Mesenchymal stem cell (in vitro differentiated cells and primary cell): ENCODE measurements at regions not wholly inside any gene's neighbourhood (a gene's known extent, or its start where the extent isn't known, plus 50 kb on each side); places are given as distances from the start of the nearest gene placed in this dataset.

Source experiments
- DNase-seq: peaks from one replicate; pipeline ENCODE4 v3.0.0-alpha.2; 2013
- H2AFZ ChIP-seq: one replicate; pipeline ENCODE4 v1.6.1; 2013; ENCODE audit warnings: low read depth, mild to moderate bottlenecking, control low read depth, inconsistent platforms, low read length, moderate library complexity
- H2AK5ac ChIP-seq: 2 replicates; pipeline ENCODE4 v1.6.1; 2013; ENCODE audit warnings: low read length, moderate library complexity, mild to moderate bottlenecking, inconsistent platforms; ENCODE audit not compliant: severe bottlenecking
- H2BK120ac ChIP-seq: one replicate; pipeline ENCODE4 v1.6.1; 2013; ENCODE audit warnings: low read depth, mild to moderate bottlenecking, inconsistent platforms, low read length, moderate library complexity
- H2BK12ac ChIP-seq, 2 experiments: one replicate each; pipeline ENCODE4 v1.6.1; 2013; ENCODE audit warnings: inconsistent platforms in 2 of 2, low read length in 2 of 2, mild to moderate bottlenecking in 2 of 2, moderate library complexity in 2 of 2, control low read depth in 1 of 2
- H2BK15ac ChIP-seq: one replicate; pipeline ENCODE4 v1.6.1; 2013; ENCODE audit warnings: mild to moderate bottlenecking, low read depth, inconsistent platforms; ENCODE audit not compliant: poor library complexity, severe bottlenecking
- H2BK5ac ChIP-seq: 2 replicates; pipeline ENCODE4 v1.6.1; 2013; ENCODE audit warnings: low read depth, mild to moderate bottlenecking, low read length, control low read depth, inconsistent platforms; ENCODE audit not compliant: poor library complexity, severe bottlenecking
- H3K14ac ChIP-seq, 2 experiments: one replicate each; pipeline ENCODE4 v1.6.1; 2013; ENCODE audit warnings: inconsistent platforms in 2 of 2, low read length in 2 of 2, control low read depth in 1 of 2, mild to moderate bottlenecking in 1 of 2, moderate library complexity in 1 of 2
- H3K18ac ChIP-seq, 2 experiments: one replicate each; pipeline ENCODE4 v1.6.1; 2013; ENCODE audit warnings: inconsistent platforms in 2 of 2, low read length in 2 of 2, control low read depth in 1 of 2, low read depth in 1 of 2, mild to moderate bottlenecking in 1 of 2
- H3K23ac ChIP-seq, 2 experiments: one replicate each; pipeline ENCODE4 v1.6.1; 2013; ENCODE audit warnings: inconsistent platforms in 2 of 2, low read length in 2 of 2, mild to moderate bottlenecking in 2 of 2, moderate library complexity in 2 of 2, control low read depth in 1 of 2
- H3K27ac ChIP-seq: 2 replicates; pipeline ENCODE4 v1.5.1; 2013; ENCODE audit warnings: mild to moderate bottlenecking, moderate library complexity, low read length, control low read depth, inconsistent platforms; ENCODE audit not compliant: poor library complexity, severe bottlenecking
- H3K27me3 ChIP-seq, 2 experiments: 2 replicates each; pipeline versions ENCODE4 v1.6.1 to v1.7.0; 2013; ENCODE audit warnings: low read length in 2 of 2, mild to moderate bottlenecking in 2 of 2, moderate library complexity in 2 of 2, control low read depth in 1 of 2, inconsistent platforms in 1 of 2; ENCODE audit not compliant: control insufficient read depth in 1 of 2, insufficient read depth in 1 of 2
- H3K36me3 ChIP-seq, 2 experiments: 2 replicates each; pipeline versions ENCODE4 v1.6.1 to v1.7.0; 2013; ENCODE audit warnings: low read length in 2 of 2, control low read depth in 1 of 2, inconsistent platforms in 1 of 2, low read depth in 1 of 2, mild to moderate bottlenecking in 1 of 2; ENCODE audit not compliant: insufficient read depth in 2 of 2, control insufficient read depth in 1 of 2
- H3K4ac ChIP-seq, 2 experiments: one replicate each; pipeline ENCODE4 v1.6.1; 2013; ENCODE audit warnings: inconsistent platforms in 2 of 2, low read length in 2 of 2, mild to moderate bottlenecking in 2 of 2, moderate library complexity in 2 of 2, control low read depth in 1 of 2, low read depth in 1 of 2
- H3K4me1 ChIP-seq: 2 replicates; pipeline ENCODE4 v1.6.1; 2013; ENCODE audit warnings: low read depth, low read length, control low read depth; ENCODE audit not compliant: control insufficient read depth, insufficient read depth
- H3K4me2 ChIP-seq: 2 replicates; pipeline ENCODE4 v1.6.1; 2013; ENCODE audit warnings: low read length, mild to moderate bottlenecking, inconsistent platforms; ENCODE audit not compliant: poor library complexity, severe bottlenecking
- H3K4me3 ChIP-seq, 2 experiments: 2 replicates each; pipeline versions ENCODE4 v1.5.1 to v1.7.0; 2013; ENCODE audit warnings: low read length in 2 of 2, mild to moderate bottlenecking in 2 of 2, control low read depth in 1 of 2, low read depth in 1 of 2; ENCODE audit not compliant: insufficient read depth in 1 of 2
- H3K79me1 ChIP-seq: replicated peaks from 2 replicates; pipeline ENCODE4 v1.6.1; 2013; ENCODE audit warnings: mild to moderate bottlenecking, control low read depth, low read length, inconsistent platforms; ENCODE audit not compliant: poor library complexity, severe bottlenecking
- H3K9ac ChIP-seq: 2 replicates; pipeline ENCODE4 v1.7.0; 2013; ENCODE audit warnings: mild to moderate bottlenecking, low read length, moderate library complexity
- H3K9me3 ChIP-seq: 2 replicates; pipeline ENCODE4 v1.7.0; 2013; ENCODE audit warnings: mild to moderate bottlenecking, low read length; ENCODE audit not compliant: control insufficient read depth
- H4K8ac ChIP-seq: one replicate; pipeline ENCODE4 v1.6.1; 2013; ENCODE audit warnings: inconsistent platforms, mild to moderate bottlenecking, low read length, moderate library complexity
- H4K91ac ChIP-seq: one replicate; pipeline ENCODE4 v1.6.1; 2013; ENCODE audit warnings: mild to moderate bottlenecking, low read length, inconsistent platforms
- WGBS: methylation state at CpG from one replicate; pipeline ENCODE4 v1.1.7; 2013; ENCODE audit warnings: mixed read lengths; 5-methylcytosine and 5-hydroxymethylcytosine counted together

DNA sequence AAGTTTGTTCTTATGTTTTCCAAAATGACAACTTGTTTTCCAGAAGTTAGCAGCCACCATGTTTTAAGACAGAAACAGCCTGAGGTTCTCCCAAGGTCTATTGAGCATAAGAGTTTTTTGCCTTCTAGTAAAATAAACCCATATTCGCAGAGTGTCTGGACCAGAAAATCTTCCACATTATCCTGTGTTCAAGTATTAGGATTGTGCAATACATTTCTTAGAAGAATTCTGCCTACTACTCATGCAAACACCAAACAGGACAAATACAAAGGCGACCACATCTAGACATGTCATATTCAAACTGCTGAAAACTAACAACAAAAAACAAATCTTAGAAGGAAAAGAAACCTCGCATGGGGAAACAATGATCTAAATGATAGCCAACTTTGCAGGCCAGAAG lies 145.4 kb upstream of the AHI1 start:
- Histone ChIP-seq H3K18ac (no peak overlapping the region), H3K4ac (no peak overlapping the region), H3K4me3 (no peak overlapping the region), H2BK12ac (no peak overlapping the region), H2BK120ac (no peak overlapping the region), H2AK5ac (no peak overlapping the region), H3K4me1 (no peaks in the 10 kb centered on the region), H2BK5ac (no peak overlapping the region), H3K27me3 (no peaks in the 10 kb centered on the region), H3K79me1 (no peaks in the 10 kb centered on the region), H3K14ac (no peak overlapping the region), H3K23ac (no peak overlapping the region), H2AFZ (no peak overlapping the region), H3K9me3 (peaks cover 2% of the 10 kb centered on the region), H3K4me2 (no peak overlapping the region), H4K8ac (no peak overlapping the region), H3K27ac (no peak overlapping the region), H3K9ac (no peak overlapping the region), H2BK15ac (no peak overlapping the region), H4K91ac (no peak overlapping the region), H3K36me3 (no peaks in the 10 kb centered on the region)
- WGBS, result 95% methylated on average over 2 of the region's 3 CpGs
- DNase-seq, result no peak

DNA sequence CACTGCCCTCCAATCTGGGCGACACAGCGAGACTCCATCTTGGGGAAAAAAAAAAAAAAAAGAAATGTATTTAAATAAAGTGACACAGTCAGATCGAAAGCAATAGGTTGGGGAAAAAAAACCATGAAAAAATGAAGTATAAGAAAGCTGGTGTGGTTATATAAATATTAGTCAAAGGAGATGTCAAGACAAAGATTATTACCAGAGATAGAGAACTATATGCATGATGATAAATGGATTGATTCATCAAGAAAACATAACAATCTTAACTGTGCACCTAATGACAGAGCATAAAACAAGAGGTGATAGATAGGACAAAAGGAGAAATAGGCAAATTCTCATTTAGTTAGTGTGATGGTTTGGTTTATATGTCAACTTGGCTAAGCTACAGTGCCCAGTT lies 146.9 kb upstream of the AHI1 start:
- Histone ChIP-seq H3K27me3 (no peaks in the 10 kb centered on the region), H3K4me3 (no peak overlapping the region), H2AK5ac (no peak overlapping the region), H4K8ac (no peak overlapping the region), H3K14ac (no peak overlapping the region), H3K9ac (no peak overlapping the region), H3K4me2 (no peak overlapping the region), H2BK12ac (no peak overlapping the region), H2BK120ac (no peak overlapping the region), H3K4ac (no peak overlapping the region), H3K18ac (no peak overlapping the region), H3K36me3 (no peaks in the 10 kb centered on the region), H3K9me3 (peaks cover 2% of the 10 kb centered on the region), H2AFZ (no peak overlapping the region), H4K91ac (no peak overlapping the region), H3K4me1 (no peaks in the 10 kb centered on the region), H3K23ac (no peak overlapping the region), H2BK15ac (no peak overlapping the region), H2BK5ac (no peak overlapping the region), H3K79me1 (no peaks in the 10 kb centered on the region), H3K27ac (no peak overlapping the region)
- DNase-seq, result no peak
- 93% methylated on average over 3 of the region's 3 CpGs for WGBS

DNA sequence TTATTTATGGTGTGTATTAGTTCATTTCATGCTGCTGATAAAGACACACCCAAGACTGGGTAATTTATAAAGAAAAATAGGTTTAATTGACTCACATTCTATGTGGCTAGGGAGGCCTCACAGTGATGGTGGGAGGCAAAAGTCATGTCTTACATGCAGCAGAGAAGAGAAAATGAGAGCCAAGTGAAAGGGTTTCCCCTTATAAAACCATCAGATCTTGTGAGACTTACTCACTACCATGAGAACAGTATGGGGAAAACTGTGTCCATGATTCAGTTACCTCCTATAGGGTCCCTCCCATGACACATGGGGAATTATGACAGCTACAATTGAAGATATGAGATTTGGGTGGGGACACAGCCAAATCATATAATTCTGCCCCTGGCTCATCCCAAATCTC lies 150.0 kb upstream of the AHI1 start:
- Histone ChIP-seq H2AK5ac (no peak overlapping the region), H3K4ac (no peak overlapping the region), H3K79me1 (no peaks in the 10 kb centered on the region), H3K14ac (no peak overlapping the region), H3K18ac (no peak overlapping the region), H3K36me3 (no peaks in the 10 kb centered on the region), H3K9ac (no peak overlapping the region), H3K4me2 (no peak overlapping the region), H3K27ac (no peak overlapping the region), H2BK5ac (no peak overlapping the region), H4K91ac (no peak overlapping the region), H3K27me3 (no peaks in the 10 kb centered on the region), H2BK12ac (no peak overlapping the region), H2BK120ac (no peak overlapping the region), H2AFZ (no peak overlapping the region), H4K8ac (no peak overlapping the region), H2BK15ac (no peak overlapping the region), H3K4me1 (no peaks in the 10 kb centered on the region), H3K4me3 (no peak overlapping the region), H3K23ac (no peak overlapping the region), H3K9me3 (peaks cover 2% of the 10 kb centered on the region)
- no peak for DNase-seq

DNA sequence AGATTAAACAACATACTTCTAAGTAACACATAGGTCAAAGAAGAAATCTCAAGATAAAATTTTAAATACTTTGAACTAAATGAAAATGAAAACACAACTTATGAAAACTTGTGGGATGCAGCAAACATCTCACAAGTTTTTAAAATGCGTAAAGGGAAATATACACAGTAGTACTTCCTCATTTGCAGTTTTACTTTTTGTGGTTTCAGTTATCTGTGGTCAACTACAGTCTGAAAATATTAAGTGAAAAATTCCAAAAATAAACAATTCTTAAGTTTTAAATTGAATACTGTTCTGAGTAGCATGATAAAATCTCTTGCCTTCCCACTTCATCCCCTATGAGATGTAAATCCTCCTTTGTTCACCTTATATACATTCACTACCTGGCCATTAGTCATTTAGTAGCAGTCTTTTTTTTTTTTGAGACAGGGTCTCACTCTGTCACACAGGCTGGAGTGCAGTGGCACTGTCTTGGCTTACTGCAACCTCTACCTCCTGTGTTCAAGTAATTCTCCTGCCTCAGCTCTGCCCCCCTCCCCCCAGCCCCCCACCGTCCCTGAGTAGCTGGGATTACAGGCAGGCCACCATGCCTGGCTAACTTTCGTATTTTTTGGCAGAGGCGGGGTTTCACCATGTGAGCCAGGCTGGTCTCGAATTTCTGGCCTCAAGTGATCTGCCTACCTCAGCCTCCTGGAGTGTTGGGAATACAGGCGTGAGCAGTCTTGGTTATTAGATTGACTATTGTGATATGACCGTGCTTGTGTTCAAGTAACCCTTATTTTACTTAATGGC lies 154.6 kb upstream of the AHI1 start:
- no peak overlapping the region for H3K4ac ChIP-seq
- no peak overlapping the region for H2BK12ac ChIP-seq
- no peak overlapping the region for H3K23ac ChIP-seq
- DNase-seq, result no peak
- H2BK15ac ChIP-seq, result no peak overlapping the region
- peaks cover 16% of the 10 kb centered on the region for H3K9me3 ChIP-seq
- no peak overlapping the region for H3K18ac ChIP-seq
- no peak overlapping the region for H3K4me2 ChIP-seq
- no peaks in the 10 kb centered on the region for H3K36me3 ChIP-seq
- no peaks in the 10 kb centered on the region for H3K79me1 ChIP-seq
- H3K27ac ChIP-seq, result no peak overlapping the region
- no peak overlapping the region for H2AFZ ChIP-seq
- no peak overlapping the region for H4K8ac ChIP-seq
- no peaks in the 10 kb centered on the region for H3K27me3 ChIP-seq
- 73% methylated on average over 6 of the region's 7 CpGs for WGBS
- H2BK120ac ChIP-seq, result no peak overlapping the region
- H2AK5ac ChIP-seq, result no peak overlapping the region
- no peak overlapping the region for H4K91ac ChIP-seq
- H3K14ac ChIP-seq, result no peak overlapping the region
- no peak overlapping the region for H2BK5ac ChIP-seq
- H3K9ac ChIP-seq, result no peak overlapping the region
- no peaks in the 10 kb centered on the region for H3K4me1 ChIP-seq
- no peak overlapping the region for H3K4me3 ChIP-seq
